ENCODE measurements at regions not wholly inside any gene's neighbourhood (a gene's known extent, or its start where the extent isn't known, plus 50 kb on each side); places are given as distances from the start of the nearest gene placed in this dataset.

- H3K9me3 ChIP-seq (ENCODE audit: control extremely low read depth in 1 of 3, control insufficient read depth in 2 of 3, insufficient read depth in 1 of 3, low read length in 2 of 3): peaks cover 0 to 26% (median 0%) of the 10 kb centered on the region in 3 donors
- 100% methylated on average over 2 of the region's 2 CpGs for WGBS (ENCODE audit: insufficient coverage)
- H3K36me3 ChIP-seq (replicated peaks in 1 of 2; ENCODE audit: control extremely low read depth in 1 of 2, control insufficient read depth in 1 of 2, extremely low read depth in 1 of 2, insufficient read depth in 2 of 2, low read length in 1 of 2): no peaks in the 10 kb centered on the region
- Mint-ChIP-seq H3K9me3 (ENCODE audit: insufficient read depth) (no peaks in the 10 kb centered on the region), H3K4me1 (no peaks in the 10 kb centered on the region), H3K27ac (no peak overlapping the region), H3K4me3 (no peak overlapping the region), H3K27me3 (no peaks in the 10 kb centered on the region)
- no peaks in the 10 kb centered on the region for H3K4me1 ChIP-seq (ENCODE audit: control insufficient read depth in 2 of 2, insufficient read depth in 2 of 2, low read length in 2 of 2)
- TF ChIP-seq EZH2 (IDR thresholded peaks at IDR 0.05; ENCODE audit: borderline replicate concordance, insufficient read depth, low read depth, low read length, poor library complexity, severe bottlenecking) (no peak), CTCF (IDR thresholded peaks at IDR 0.05) (no peak)
- no peak overlapping the region for H3K9ac ChIP-seq (ENCODE audit: low read length)
- H4K20me1 ChIP-seq (ENCODE audit: control insufficient read depth, insufficient read depth, low read length, poor library complexity, severe bottlenecking): no peaks in the 10 kb centered on the region
- no peak overlapping the region for H3K4me3 ChIP-seq (ENCODE audit: control extremely low read depth in 1 of 5, extremely low read depth in 1 of 5, insufficient read depth in 1 of 5, low read depth in 2 of 5, low read length in 4 of 5)
- ChIA-PET CTCF (no interaction called here), POLR2A (no interaction called here)
- H3K27ac ChIP-seq (ENCODE audit: low read length in 2 of 2): no peak overlapping the region
- no peak overlapping the region for H2AFZ ChIP-seq (ENCODE audit: insufficient read depth, low read depth, low read length, poor library complexity, severe bottlenecking)
- no peaks in the 10 kb centered on the region for H3K27me3 ChIP-seq (replicated peaks in 1 of 4; ENCODE audit: control extremely low read depth in 1 of 4, control insufficient read depth in 3 of 4, insufficient read depth in 4 of 4, low read length in 3 of 4)
- ATAC-seq (ENCODE audit: low read depth) (no peak), DNase-seq (no peak)
- intact Hi-C loops (cut with micrococcal nuclease): no loop called here
- H3K4me2 ChIP-seq (replicated peaks; ENCODE audit: low read depth, low read length, poor library complexity, severe bottlenecking): no peak overlapping the region
- no peaks in the 10 kb centered on the region for H3K79me2 ChIP-seq (ENCODE audit: control insufficient read depth, insufficient read depth, low read length)
Measured at GRCh38 chr12:30301291-30301690, 394.4 kb downstream of the IPO8 start.

- no peak overlapping the region for H3K4me2 ChIP-seq (replicated peaks; ENCODE audit: low read depth, low read length, poor library complexity, severe bottlenecking)
- Mint-ChIP-seq H3K27ac (no peak overlapping the region), H3K27me3 (no peaks in the 10 kb centered on the region), H3K4me3 (no peak overlapping the region), H3K9me3 (ENCODE audit: insufficient read depth) (peaks cover 4% of the 10 kb centered on the region), H3K4me1 (no peaks in the 10 kb centered on the region)
- ChIA-PET CTCF (no interaction called here), POLR2A (no interaction called here)
- H3K79me2 ChIP-seq (ENCODE audit: control insufficient read depth, insufficient read depth, low read length): no peaks in the 10 kb centered on the region
- H3K27me3 ChIP-seq (replicated peaks in 1 of 4; ENCODE audit: control extremely low read depth in 1 of 4, control insufficient read depth in 3 of 4, insufficient read depth in 4 of 4, low read length in 3 of 4): no peaks in the 10 kb centered on the region
- ATAC-seq (ENCODE audit: low read depth) (no peak), DNase-seq (no peak)
- no peak overlapping the region for H3K4me3 ChIP-seq (ENCODE audit: control extremely low read depth in 1 of 5, extremely low read depth in 1 of 5, insufficient read depth in 1 of 5, low read depth in 2 of 5, low read length in 4 of 5)
- intact Hi-C loops (cut with micrococcal nuclease): no loop called here
- H2AFZ ChIP-seq (ENCODE audit: insufficient read depth, low read depth, low read length, poor library complexity, severe bottlenecking): no peak overlapping the region
- no peak overlapping the region for H3K9ac ChIP-seq (ENCODE audit: low read length)
- peaks cover 0 to 20% (median 1%) of the 10 kb centered on the region in 3 donors for H3K9me3 ChIP-seq (ENCODE audit: control extremely low read depth in 1 of 3, control insufficient read depth in 2 of 3, insufficient read depth in 1 of 3, low read length in 2 of 3)
- 66% methylated on average over 6 of the region's 8 CpGs for WGBS (ENCODE audit: insufficient coverage)
- H3K4me1 ChIP-seq (ENCODE audit: control insufficient read depth in 2 of 2, insufficient read depth in 2 of 2, low read length in 2 of 2): no peaks in the 10 kb centered on the region
- H3K27ac ChIP-seq (ENCODE audit: low read length in 2 of 2): no peak overlapping the region
- no peaks in the 10 kb centered on the region for H4K20me1 ChIP-seq (ENCODE audit: control insufficient read depth, insufficient read depth, low read length, poor library complexity, severe bottlenecking)
- H3K36me3 ChIP-seq (replicated peaks in 1 of 2; ENCODE audit: control extremely low read depth in 1 of 2, control insufficient read depth in 1 of 2, extremely low read depth in 1 of 2, insufficient read depth in 2 of 2, low read length in 1 of 2): no peaks in the 10 kb centered on the region
- TF ChIP-seq EZH2 (IDR thresholded peaks at IDR 0.05; ENCODE audit: borderline replicate concordance, insufficient read depth, low read depth, low read length, poor library complexity, severe bottlenecking): no peak
- TF ChIP-seq CTCF (IDR thresholded peaks at IDR 0.05): no peak
Measured at GRCh38 chr12:30296486-30296885, 399.2 kb downstream of the IPO8 start.
